ENCODE measurements at regions not wholly inside any gene's neighbourhood (a gene's known extent, or its start where the extent isn't known, plus 50 kb on each side); places are given as distances from the start of the nearest gene placed in this dataset.
"Not testable (repeated sequence)": the region's sequence is repeated elsewhere in the genome, so short reads cannot be mapped to it uniquely, and the experiment has no call there.

DNA sequence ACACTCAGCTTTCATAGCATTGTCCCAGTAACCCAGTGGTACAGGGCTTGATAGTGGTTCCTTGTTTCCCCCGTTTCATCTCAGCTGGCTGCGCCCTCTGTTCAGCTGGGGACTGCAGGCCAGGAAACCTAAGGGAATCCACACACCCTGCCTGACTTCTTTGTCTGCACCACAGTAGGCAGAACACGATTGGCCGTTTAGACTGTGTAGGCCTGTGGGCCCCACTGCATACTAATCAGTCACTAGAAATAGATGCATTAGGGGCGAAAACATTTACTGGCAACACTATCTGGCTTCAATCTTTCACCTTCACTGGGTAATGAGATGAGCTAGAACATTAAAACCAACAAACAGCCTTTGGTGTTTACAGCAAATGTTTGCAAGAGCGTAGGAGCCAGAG lies 512.7 kb upstream of the BRINP1 start:
- DNase-seq: no peak

DNA sequence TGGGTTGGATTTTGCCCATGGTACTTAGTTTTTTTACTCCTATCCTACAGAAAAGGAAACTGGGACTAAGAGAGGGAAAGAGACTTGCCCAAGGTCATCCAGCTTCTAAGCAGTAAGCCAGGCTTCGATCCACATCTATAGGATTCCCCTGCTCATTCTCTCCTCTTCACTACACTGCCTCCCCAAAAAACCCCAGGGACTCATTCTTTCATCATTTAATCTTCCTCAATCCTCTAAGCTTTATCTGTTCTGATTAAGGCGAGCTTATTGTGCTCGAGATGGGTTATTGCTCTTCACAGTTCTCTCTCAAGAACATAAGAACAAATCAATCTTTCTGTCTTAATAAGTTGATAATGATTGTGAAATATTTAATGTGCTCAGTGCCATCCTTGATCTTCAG lies 511.1 kb upstream of the BRINP1 start:
- DNase-seq: no peak

DNA sequence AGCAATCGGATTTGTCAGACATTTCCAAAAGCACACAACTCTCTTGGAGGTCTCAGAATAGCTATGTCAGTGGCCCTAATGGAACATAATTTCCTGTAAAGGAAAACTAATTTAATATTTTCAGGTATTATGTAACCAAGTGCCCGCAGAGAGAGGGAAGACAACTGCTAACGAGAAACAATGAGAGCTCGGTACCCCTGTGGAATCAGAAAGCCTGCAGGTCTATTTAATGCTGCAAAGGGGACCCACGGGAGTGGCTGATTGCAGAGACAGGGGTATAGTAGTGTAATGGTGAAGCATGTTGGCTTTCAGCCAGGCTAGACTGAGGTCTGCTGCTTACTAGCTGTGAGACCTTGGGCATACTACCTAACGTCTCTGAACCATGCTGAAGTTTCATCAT lies 508.1 kb upstream of the BRINP1 start:
- no peak for DNase-seq

DNA sequence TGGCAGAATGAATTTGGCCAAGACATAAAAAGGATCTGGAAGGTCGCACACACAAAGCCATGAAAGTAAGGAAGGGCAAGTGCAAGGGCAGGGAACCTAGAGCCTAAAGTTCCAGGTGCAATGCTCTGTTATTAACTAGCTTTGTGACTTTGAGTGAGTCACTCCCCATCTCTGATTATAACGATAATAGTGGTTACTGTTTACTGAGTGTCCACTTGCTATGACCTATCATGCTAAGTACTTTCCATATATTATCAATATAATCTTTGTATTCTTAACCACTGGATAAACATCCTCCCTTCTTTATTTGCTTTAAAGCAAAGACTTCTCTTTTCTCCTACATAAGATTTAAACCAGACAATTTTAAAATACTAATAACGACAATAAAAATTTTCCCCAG lies 504.6 kb upstream of the BRINP1 start:
- DNase-seq: no peak

DNA sequence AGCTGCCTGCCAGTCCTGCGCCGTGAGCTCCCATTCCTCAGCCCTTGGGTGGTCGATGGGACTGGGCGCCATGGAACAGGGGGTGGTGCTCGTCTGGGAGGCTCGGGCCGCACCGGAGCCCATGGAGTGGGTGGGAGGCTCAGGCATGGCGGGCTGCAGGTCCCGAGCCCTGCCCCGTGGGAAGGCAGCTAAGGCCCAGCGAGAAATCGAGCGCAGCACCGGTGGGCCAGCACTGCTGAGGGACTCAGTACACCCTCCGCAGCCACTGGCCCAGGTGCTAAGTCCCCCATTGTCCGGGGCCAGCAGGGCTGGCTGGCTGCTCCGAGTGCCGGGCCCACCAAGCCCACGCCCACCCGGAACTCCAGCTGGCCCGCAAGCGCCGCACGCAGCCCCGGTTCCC lies 501.0 kb upstream of the BRINP1 start:
- not testable (repeated sequence) for DNase-seq

DNA sequence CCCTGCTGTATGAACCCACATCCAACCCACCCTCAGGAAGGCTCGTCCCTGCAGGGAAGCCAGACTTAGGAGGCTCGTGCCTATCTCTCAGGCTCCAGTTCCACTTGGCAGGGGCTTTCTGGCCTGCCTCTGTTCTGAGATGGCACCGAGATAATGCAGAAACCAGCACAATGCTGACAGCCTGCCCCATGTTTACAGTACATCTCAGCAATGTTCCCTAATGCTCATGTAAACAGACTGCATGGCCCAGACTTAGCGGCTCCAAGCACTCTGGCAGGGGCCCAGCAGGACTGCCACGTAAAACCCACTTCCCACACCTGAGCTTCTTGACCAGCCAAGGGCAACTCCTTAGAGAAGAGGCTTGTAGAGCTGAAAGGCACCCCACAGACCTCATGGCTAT lies 499.5 kb upstream of the BRINP1 start:
- DNase-seq: no peak

DNA sequence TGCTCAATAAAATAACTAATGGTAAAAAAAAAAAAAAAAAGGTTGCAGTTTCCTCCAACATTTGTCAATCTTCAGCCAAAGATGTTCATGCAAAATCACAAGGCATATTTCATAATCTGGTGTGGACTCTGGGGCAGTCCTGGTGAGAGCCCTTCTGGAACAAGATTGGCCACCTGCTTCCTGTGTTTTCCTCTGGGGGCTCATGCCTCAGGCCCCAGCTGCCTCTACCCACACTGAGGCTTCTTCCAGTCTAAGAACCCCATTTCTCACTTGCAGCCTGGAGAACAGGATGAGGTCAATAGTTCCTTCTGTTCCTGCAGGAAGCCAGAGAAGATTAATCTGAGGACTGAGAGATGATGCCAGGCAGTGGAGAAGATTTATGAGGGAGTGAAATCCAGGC lies 492.6 kb upstream of the BRINP1 start:
- no peak for DNase-seq

DNA sequence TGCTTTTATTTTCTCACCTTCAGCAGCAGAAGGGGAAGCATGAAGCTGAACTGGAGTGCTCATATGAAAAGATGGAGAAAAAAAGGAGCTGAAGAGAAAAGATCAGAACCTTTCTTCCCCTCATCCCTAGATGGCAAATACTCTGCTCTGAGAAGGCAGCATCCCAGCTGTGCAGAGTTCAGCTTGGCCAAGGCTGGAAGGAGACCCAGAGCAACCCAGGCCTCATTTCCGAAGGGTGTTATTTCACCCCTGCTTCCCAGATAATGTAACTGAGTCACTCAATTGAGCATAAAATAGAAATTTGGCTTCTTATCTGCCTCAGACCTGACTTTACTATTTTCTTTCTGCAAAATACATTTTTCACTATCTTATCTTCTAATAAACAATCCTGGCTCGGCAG lies 489.9 kb upstream of the BRINP1 start:
- no peak for DNase-seq

DNA sequence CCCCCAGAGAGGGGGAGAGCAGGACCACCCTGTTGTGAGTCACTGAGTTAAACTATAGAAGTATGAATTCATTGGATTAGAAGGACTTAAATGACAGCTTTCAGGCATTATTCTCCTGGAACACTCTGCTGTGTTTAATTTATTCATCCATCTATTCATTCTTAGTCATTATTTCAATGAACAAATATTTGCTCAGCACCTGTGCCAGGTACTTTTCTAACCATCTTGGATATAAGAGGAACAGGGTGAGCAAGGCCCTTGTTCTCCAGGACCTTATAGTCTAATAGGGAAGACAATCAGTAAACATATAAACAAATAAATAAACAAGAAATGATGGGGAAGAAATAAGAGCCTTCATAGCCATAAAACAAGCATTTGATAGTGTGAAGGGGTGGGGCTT lies 483.9 kb upstream of the BRINP1 start:
- no peak for DNase-seq

DNA sequence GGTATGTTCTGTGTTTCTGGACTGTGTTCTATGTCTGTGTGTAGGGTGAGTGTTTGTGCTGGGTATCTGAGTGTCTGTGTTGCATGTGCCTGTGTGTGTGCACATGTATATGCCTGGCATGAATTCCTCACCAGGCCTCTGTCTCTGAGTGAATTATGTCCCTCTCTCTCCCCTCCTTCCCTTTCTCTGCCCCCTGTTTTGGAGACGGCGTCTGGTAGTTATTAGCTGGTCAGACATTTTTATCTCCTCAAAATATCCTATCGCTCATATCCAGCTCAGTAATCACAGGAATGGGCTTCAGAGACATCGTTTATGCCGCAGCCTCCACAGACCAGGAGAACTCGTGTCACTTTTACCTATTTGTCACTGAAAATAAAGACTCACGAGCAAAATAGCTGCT lies 483.2 kb upstream of the BRINP1 start:
- no peak for DNase-seq

DNA sequence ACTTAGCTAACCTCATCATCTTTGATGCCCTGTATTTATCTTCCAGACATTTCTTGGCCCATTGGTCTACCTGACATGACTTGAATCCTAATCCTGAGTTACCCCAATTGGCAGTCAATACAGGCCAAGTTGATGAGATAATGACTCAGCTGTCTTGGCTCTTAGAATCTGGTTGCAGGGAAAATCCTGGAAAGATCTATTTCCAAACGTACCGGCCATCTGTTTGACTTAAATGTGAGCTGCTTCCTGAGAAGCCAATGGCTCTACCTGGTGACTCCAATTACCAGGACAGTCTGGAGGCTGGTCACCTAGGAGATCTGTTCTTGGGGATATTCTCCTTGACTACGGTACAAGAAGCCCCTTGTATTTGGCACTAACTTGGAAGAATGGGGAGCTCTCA lies 475.2 kb upstream of the BRINP1 start:
- DNase-seq: no peak

DNA sequence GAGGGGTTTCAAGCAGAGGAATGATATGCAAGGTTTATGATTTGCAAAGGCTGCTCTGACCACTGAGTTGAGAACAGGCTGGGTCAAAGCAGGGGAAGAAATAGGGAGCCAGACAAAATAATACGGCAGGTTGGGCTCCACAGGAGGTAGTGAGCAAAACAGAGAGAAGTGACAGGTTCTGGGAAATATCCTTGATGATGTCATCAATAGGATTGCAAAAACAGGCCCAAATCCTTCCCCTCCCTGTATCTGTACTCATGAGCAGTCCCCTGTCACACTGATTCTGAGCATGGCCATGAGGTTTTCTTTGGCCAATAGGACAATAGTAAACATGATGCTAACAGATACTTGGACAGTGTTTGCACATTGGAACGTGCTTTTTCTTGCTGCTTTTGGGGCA lies 471.8 kb upstream of the BRINP1 start:
- no peak for DNase-seq

DNA sequence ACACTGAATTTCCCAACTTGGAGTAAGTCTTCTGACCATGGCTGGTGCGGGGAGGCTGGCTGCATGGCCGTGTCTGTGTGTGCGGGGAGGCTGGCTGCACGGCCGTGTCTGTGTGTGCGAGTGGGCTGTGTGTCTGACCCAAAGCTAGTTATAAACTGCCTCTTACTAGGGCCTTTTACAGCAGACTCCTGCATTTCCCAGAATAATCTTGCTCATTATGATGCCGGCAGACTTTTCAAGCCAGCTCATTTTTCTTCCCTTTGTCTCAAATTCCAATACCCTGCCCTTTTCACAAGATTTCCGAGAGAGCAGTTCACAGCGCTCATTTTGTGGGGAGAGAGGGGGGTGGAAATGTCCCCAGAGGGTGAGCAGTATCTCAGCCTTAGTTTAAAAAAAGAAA lies 470.7 kb upstream of the BRINP1 start:
- DNase-seq: no peak

DNA sequence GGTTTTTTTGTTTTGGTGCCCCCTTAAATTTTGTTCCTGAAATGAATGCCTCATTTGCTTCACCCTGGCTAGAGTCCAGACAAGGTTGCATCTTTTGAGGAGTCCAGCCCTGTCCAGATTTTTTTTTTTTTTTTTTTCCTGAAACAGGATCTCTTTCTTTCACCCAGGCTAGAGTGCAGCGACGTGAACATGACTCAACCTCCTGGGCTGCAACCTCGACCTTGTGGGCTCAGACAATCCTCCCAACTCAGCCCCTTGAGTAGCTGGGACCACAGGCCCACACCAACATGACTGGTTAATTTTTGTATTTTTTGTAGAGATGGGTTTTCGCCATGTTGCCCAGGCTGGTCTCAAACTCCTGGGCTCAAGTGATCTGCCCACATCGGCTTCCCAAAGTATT lies 469.0 kb upstream of the BRINP1 start:
- DNase-seq: no peak

DNA sequence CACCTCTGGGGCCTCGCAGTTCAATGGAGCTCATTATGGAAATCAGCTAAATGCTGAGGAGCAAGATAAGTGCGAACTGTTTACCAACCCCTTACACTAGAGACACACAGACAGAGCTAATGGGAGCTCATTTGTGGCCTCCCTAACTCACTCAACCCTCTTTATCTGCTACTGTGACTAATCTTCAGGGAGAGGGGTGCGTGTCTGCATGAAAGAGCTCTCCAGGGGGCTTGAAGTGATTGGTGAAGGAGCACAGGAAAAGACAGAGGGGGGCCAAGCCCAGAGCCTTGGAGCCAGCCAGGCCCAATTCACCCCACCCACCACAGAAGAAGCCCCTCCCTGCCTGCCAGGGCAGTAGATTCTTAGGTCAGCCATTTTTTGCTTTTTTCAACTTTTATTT lies 466.8 kb upstream of the BRINP1 start:
- no peak for DNase-seq

DNA sequence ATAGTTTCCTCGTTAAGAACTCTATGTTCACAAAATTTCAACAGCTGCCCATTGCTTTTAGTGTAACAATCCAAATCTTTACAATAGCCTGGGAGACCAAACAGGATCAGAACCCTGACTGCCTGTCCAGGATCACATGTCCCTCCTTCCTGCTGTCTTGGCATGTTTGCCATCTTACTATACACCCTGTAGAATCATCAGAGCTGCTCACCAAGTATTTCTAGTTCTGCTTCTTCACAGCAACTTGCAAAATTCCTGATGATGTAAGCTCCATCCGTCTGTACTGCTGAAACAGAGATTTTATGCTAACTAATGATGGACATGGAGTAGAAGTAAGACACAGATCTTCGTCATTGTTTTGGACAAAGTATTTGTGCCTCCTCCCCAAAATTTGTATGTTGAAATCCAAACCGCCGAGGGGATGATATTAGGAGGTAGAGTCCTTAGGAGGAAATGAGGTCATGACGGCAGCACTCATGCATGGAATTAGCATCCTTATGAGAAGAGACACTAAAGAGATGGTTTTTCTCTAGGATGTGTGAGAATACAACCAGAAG lies 464.9 kb upstream of the BRINP1 start:
- no peak for DNase-seq

DNA sequence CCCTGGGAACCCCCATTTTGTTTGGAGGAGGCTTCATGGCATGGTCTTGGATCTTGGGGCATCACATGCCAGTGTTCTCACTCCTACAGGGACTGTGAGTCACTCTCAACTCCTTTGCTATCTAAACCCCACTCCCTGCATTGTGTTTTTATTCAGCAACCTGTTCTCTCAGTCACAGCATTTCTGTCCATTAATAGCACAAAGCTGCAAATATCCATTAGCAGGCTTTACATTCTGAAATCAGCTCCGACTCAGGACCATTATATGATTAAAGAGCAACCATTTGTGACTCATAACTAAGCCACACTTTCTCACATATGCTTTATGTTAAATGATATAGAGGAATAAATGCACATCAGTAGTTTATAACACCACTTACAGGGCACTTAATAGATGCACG lies 462.1 kb upstream of the BRINP1 start:
- no peak for DNase-seq

DNA sequence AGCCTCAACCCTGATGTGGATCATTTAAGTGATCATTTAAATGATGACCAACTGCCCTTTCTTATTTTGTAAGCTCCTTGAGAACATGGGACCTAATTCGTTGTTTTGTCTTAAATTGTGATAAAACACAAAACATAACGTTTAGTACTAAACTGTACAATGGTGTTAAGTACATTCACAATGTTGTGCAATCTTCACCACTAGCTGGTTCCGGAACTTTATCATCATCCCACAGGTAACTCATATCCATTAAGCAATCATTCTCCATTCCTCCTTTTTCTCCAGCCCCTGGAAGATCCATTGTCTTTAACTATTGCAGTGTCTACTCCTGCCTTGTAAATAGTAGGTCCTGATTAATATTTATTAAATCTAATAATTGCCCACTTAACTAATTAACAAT lies 460.5 kb upstream of the BRINP1 start:
- no peak for DNase-seq

DNA sequence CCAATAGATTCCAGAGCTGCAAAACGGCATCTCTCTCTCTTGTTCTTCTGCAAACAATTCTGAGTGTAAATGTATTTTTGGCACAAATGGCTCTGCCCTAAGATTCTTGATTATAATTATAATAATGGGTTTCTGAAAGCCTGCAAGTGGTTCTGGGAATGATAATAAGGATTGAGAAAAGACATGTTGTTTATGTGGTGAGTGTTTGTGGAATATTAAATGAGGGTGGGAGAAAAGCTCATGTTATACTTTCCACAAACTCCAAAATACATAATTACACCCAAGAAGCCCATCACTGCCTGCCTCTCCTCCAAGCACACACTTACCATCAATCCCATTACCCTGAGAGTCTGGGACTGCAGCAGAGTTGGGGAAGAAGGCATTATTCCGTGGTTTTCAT lies 460.0 kb upstream of the BRINP1 start:
- no peak for DNase-seq

DNA sequence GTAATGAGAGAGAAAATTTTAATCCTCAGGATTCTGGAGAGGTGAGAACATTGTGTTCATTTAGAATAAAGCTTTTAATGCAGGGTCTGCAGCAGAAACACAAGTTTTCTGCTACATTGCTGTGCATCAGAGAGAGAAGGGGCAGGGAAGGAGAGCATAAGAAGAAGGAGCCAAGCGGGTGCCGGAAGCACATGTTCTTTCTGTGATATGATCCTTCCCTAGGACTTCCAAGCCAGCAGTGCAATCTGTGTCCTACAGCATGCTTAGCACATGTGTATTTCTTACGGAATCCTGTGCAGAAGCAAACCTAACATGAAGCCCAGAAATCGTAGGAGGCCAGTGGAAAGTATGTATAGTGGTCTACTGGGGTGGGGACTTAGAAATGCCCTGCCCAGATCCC lies 458.3 kb upstream of the BRINP1 start:
- no peak for DNase-seq

DNA sequence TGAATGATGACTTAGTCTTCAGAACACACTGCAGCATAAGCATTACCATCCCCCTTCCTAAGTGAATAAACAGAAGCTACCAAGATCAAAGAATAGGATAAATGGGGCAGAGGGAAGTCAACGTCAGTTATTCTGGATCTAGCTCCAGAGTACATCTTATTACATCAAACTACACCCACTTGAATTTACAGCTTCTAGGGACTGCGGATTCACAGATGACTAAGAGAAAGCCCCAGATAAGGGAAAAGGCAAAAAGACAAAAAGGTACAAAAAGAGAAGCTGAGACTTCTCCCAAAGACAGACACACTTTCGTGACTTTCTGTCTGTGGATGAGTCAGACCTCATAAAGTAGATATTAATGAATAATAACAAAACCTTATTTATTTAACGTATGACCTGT lies 457.9 kb upstream of the BRINP1 start:
- DNase-seq: no peak

DNA sequence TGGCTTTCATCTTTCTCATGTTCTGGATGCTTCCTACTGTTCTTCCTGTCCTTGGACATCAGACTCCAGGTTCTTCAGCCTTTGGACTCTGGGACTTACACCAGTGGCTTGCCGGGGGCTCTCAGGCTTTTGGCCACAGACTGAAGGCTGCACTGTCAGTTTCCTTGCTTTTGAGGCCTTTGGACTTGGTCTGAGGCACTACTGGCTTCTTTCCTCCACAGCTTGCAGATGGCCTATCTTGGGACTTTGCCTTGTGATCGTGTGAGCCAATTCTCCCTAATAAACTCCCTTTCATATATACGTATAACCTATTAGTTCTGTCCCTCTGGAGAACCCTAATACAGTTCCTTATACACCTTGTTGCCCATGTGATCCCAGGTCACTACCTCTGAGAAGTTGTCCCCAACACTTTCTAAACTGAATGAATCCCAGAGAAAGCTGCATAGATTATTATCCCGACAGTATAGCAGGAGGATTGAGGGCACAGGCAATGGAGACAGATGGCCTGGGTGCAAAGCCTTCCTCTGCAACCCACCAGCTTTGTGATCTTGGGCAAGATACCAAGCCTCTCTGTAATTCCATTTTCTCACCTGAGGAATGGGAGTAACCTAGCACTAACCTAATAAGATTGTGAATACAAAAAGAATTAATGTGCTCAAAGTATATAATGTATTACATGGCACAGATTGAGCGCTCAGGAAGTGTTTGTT lies 449.6 kb upstream of the BRINP1 start:
- no peak for DNase-seq

DNA sequence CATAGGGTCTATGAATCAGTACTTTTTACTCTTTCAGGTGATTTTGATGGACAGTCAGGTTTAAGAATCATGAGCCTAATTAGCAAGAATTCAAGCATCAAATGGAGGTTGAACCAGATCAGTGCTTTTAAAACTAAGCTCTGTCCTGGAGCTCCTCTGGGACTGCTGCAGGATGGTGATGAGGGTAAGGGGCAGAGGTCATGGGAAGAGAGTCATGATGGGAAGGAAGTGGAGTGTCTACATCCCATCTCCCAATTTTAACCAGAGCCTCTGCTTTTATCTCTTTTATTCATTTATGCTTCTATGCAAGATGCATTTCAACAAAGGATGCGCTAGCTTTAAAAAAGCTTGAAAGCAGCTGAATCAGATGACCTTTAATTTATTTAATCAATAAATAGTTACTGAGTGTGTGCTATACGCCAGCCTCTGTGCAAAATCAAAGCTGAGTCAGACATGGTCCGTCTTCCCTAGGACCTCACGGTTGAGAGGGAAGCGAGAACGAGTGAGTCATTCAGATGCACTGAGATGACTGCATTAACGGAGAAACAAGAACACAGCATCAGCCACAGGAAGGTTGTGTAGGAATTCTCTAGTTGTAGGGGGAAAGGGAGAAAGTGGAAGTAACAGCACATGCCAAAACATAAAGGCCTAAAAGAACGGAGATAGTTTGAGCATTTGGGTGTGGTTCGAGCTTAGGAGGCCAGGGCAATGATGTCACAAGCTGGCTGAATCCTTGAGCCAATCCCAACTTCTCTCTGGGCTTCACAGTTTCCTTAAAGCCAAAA lies 441.6 kb upstream of the BRINP1 start:
- DNase-seq: no peak

DNA sequence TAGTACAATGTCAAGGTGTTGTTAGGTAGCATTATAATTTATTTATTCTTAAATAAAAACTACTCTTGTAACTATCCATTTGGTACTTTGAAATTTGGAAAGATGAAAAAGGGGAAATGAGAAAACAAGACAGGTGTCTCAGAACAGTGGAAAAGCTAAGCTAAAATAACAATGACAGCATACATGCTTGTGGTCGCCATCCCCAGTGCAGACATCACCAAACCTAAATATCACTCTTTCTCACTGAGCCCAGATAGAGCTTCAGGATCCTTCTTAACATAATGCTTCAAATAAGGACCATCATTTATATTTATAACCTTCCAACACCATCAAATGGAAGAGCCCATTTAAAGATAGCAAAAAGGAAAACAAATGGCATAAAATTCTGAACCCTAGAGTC lies 434.4 kb upstream of the BRINP1 start:
- no peak for DNase-seq

DNA sequence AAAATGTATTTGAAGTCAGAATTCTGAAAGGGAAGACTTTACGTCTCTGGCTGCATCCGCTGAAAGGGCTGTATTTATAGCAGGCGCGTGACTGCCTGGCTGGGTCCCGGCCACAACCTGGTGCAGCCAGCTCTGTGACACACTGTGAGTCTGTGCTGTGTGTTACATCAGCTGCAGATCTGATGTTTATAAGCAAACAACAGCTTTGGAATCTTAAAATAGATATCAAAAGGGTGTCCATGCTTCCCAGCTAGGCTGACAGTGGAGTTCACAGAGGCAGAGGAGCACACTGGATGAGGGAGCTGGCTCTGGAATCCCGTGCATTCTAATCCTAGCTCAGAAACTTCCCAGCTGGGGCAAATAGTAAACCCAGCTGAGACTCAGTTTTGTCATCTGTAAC lies 433.4 kb upstream of the BRINP1 start:
- DNase-seq: no peak

Measured in suppressor macrophage treated with lipopolysaccharide for 4 hours (primary cell).